Femur (tissue), 1 donor: ENCODE measurements at regions not wholly inside any gene's neighbourhood (a gene's known extent, or its start where the extent isn't known, plus 50 kb on each side); places are given as distances from the start of the nearest gene placed in this dataset.
"Not testable (repeated sequence)": the region's sequence is repeated elsewhere in the genome, so short reads cannot be mapped to it uniquely, and the experiment has no call there.

ENCODE experiments used
- DNase-seq: peaks from one replicate; pipeline ENCODE4 v3.0.0-alpha.2; 2017

- DNase-seq = no peak
Measured at GRCh38 chr14:81584495-81584894, 50.8 kb upstream of the SEL1L start.

- no peak for DNase-seq
Measured at GRCh38 chr14:81589381-81590065, 55.9 kb upstream of the SEL1L start.

GRCh38 chr14:81591266-81591665, 57.6 kb upstream of the SEL1L start:
- DNase-seq = no peak

GRCh38 chr14:81594012-81594411, 60.4 kb upstream of the SEL1L start:
- DNase-seq = peak; percentile 42

- DNase-seq = no peak
Measured at GRCh38 chr14:81605660-81606059, 72.0 kb upstream of the SEL1L start.

GRCh38 chr14:81613341-81614045, 79.8 kb upstream of the SEL1L start:
- DNase-seq = no peak

GRCh38 chr14:81614302-81614701, 80.6 kb upstream of the SEL1L start:
- DNase-seq = not testable (repeated sequence)

DNA sequence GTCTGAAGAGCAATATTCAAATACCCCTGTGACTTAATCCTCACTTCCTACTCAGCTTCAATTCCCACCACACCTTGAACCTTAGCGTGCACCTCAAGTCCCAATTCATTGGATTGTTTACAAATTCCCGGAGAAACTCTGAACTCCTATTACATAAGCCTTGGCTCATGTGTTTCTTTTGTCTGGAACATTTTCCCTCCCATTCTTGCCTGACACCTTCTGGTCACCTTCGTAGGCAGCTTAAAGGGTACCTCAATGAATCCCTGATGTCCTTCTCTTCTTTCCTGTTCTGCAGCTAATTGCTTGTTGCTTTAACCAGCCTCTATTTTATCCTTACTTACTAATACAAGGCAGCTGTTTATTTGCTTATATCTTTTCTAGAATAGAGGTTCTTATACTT, 85.0 kb upstream of the SEL1L start:
- no peak for DNase-seq

GRCh38 chr14:81619816-81620215, 86.2 kb upstream of the SEL1L start:
- no peak for DNase-seq

DNA sequence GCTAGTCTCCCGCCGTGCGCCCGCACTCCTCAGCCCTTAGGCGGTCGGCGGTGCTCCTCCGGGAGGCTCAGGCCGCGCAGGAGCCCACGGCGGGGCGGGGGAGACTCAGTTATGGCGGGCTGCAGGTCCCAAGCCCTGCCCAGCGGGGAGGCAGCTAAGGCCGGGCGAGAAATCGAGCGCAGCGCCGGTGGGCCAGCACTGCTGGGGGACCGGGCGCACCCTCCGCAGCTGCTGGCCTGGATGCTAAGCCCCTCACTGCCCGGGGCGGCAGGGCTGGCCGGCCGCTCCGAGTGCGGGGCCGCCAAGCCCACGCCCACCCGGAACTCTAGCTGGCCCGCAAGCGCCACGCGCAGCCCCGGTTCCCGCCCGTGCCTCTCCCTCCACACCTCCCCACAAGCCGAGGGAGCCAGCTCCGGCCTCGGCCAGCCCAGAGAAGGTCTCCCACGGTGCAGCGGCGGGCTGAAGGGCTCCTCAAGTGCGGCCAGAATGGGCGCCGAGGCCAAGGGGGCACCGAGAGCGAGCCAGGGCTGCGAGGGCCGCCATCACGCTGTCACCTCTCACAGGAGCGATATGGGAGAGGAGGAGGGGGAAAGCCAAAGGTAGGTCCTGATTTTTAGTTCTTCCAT, 90.2 kb upstream of the SEL1L start:
- DNase-seq = not testable (repeated sequence)

DNA sequence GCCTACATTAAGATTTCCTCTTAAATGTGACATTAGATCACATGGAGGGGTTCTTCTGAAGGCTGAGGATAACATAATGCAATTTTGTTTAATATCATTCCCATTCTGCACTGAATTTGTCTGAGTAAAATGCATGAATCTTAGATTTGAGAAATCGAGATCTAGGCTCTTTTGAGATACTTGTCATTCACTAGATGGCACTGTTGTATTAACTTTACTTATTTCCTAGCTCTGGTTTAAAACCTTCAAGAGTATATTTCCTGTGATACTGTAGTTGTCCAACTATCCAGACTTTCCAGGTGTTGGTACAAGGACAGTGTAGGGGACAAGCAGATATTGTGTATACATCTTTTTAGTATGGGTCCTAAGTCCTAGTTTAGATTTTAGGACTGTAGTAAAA, 91.7 kb upstream of the SEL1L start:
- no peak for DNase-seq

GRCh38 chr14:81632157-81632556, 98.5 kb upstream of the SEL1L start:
- no peak for DNase-seq

DNA sequence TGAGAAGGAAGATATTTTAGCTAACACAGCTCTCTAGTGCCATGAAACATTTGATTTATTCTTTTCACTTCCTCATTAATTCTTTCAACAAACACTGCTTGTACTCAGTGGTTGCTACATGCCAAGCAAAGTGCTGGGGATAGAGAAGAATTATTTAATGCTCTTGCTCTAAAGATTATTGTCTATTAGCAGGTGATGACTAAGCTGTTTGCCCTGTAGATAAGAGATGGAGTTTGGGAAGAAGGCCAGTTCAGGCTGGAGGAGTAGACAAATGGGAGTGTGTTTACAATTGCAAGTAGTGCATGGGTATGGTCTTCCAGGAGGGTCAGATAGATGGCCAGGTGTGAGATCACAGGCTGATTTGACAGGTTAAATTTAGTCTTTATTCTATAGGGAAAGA, 99.8 kb upstream of the SEL1L start:
- no peak for DNase-seq

DNA sequence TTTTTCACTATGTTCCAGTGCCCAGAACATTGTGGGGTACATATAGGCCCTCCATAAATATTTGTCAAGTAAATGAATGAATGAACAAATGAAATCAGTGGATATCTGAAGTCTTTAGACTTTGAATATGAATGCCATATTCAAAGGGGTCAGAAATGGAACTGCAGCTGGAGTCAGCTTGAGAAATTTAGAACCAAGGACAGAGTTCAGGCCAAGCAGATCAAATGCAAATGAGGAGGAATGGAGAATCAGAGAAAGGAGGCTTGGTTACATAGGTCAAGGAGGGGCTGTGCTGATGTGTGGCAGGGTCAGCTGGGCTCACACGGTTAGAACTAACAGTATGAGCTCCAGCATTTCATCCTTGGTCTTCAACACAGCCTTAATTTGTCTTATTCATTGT, 104.0 kb upstream of the SEL1L start:
- no peak for DNase-seq

DNA sequence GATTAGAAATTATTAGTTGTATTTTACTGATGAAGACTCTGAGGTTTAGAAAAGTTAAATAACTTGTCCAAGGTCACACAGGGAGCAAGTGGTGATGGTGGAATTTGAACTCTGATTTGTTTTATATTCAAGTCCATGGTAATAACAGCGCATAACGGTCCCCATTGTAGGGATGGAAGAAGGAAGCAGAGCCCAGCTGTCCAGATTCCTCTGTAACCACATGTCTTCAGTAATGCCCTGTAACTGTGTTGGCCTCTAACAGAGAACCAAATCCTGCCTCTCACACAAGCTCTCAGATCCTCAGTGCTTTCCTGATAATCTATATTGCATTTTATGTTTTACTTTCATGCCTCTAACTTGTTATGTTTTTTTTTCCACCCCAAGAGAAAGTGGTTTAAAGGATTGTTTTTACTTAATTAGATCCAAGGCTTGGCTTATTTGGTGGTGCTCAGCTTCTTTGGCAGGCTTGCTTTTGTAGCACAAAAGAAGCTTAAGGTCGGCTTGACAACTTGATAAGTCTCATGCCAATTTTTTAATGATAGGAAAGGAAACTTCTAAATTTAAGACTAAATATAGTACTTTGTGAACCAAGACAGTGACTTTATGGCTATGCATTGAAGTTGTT, 105.1 kb upstream of the SEL1L start:
- DNase-seq = no peak

DNA sequence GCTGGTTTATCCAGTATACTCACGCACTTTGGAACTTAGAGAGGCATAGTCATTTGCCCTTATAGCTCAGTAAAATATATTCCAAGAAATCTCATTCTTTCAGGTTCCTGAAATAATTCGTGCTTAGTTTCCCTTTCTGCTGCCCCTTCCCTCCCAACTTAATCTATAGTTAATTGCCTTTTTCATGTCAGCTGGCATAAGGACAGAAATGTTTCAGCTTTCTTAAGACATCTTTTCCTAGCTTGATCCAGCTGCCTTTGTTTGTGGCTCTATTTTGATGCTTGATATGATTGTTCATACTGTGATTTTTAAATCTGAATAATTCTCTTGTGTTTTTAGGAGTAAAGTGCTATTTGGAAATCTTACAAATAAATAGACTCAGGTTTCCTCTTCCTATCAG, 120.0 kb upstream of the SEL1L start:
- DNase-seq = no peak

GRCh38 chr14:81655423-81656314, 122.0 kb upstream of the SEL1L start:
- peak; percentile 43 for DNase-seq

GRCh38 chr14:81656811-81657210, 123.2 kb upstream of the SEL1L start:
- no peak for DNase-seq

- DNase-seq = no peak
Measured at GRCh38 chr14:81662066-81662465, 128.4 kb upstream of the SEL1L start.

DNA sequence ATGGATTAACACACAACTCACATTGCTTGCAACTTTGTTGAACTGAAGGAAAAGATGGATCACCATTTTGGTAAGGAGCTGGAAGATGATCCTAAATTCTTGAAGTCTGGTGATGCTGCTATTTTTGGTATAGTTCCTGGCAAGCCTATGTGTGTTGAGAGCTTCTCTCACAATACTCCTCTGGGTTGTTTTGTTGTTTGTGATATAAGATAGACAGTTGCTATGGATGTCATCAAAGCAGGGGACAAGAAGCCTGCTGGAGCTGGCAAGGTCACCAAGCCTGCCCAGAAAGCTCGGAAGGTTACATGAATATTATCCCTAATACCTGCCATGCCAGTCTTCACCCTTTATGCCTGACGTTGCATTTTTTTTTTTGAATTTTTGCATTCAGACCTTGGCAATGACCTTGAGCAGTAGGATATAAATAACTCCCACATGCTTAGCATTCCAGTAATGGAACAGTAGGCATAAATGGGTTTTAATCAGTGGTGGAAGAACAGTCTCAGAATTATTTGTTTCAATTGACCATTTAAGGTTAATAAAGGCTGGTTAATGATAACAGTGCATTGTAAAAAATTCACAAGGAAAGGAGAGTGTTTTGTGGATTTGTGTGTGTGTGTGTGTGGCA, 129.0 kb upstream of the SEL1L start:
- no peak for DNase-seq

- DNase-seq = no peak
Measured at GRCh38 chr14:81668626-81669274, 135.1 kb upstream of the SEL1L start.

DNA sequence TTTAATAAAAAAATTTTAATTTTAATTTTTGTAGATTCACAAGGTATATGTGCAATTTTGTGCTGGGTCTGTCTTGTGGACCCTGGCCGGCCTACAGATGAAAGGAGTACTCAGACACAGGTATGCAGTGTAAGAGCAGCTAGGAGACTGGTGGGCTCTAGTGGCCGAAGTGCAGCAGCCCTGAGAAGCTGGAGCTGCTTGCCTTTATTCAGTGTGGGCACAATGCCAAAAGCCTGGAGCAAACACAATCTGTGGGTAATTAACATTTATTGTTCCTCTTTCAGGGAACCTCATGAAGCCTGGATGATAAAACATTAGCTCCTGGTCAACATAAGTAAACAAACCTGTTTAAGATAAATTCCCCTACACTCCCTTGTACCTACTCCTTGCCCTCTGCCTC, 135.7 kb upstream of the SEL1L start:
- no peak for DNase-seq
